Skeletal muscle tissue (tissue), 3 donors: ENCODE measurements at regions not wholly inside any gene's neighbourhood (a gene's known extent, or its start where the extent isn't known, plus 50 kb on each side); places are given as distances from the start of the nearest gene placed in this dataset.
"Not testable (repeated sequence)": the region's sequence is repeated elsewhere in the genome, so short reads cannot be mapped to it uniquely, and the experiment has no call there.

Source experiments
- H3K27ac ChIP-seq: one replicate; pipeline ENCODE4 v1.7.0; 2013; ENCODE audit warnings: mild to moderate bottlenecking, low read depth, low read length, inconsistent platforms
- H3K27me3 ChIP-seq, 3 donors: one replicate each; pipeline ENCODE4 v1.7.0; 2013; ENCODE audit warnings: low read length in 3 of 3; ENCODE audit not compliant: control insufficient read depth in 3 of 3, insufficient read depth in 3 of 3
- H3K36me3 ChIP-seq, 3 donors: one replicate each; pipeline ENCODE4 v1.7.0; 2013; ENCODE audit warnings: low read length in 3 of 3; ENCODE audit not compliant: control insufficient read depth in 3 of 3, insufficient read depth in 3 of 3
- H3K4me1 ChIP-seq, 3 donors: one replicate each; pipeline ENCODE4 v1.7.0; 2013; ENCODE audit warnings: low read length in 3 of 3, mild to moderate bottlenecking in 3 of 3; ENCODE audit not compliant: control insufficient read depth in 3 of 3, insufficient read depth in 3 of 3
- H3K4me3 ChIP-seq, 3 donors: one replicate each; pipeline ENCODE4 v1.7.0; 2013; ENCODE audit warnings: low read length in 3 of 3
- H3K9ac ChIP-seq, 3 donors: one replicate each; pipeline ENCODE4 v1.7.0; 2013; ENCODE audit warnings: low read length in 3 of 3, mild to moderate bottlenecking in 3 of 3, moderate library complexity in 2 of 3, low read depth in 1 of 3
- H3K9me3 ChIP-seq, 3 donors: one replicate each; pipeline ENCODE4 v1.7.0; 2013; ENCODE audit warnings: low read length in 3 of 3; ENCODE audit not compliant: control insufficient read depth in 3 of 3
- donor health status: Osteomylitis.

DNA sequence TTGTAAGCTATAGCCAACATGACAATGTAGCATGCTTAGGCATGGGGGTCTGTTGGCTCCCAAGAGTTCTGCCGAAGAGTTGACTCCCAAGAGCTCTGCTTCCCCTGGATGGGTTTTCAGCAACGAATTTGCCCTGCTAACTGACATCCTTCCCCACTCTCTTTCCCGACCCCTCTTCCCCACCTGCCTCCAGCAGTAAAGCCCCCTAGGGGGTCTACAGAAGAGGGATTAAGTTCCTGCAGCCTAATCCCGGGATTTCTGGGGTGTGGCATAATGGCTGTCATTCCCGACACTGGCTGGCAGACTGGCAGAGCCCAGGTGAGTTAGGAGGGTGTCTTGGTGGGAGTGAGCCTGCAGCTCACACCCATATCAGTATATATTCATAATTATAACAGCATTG lies 121.0 kb upstream of the ZNF184 start:
- Histone ChIP-seq H3K4me1 (peaks cover 0 to 3% (median 0%) of the 10 kb centered on the region in 3 donors), H3K9ac (no peak overlapping the region), H3K4me3 (no peak overlapping the region), H3K27ac (no peak overlapping the region), H3K9me3 (peaks cover 0 to 6% (median 0%) of the 10 kb centered on the region in 3 donors), H3K36me3 (no peaks in the 10 kb centered on the region), H3K27me3 (peaks cover 17 to 41% (median 33%) of the 10 kb centered on the region in 3 donors)

DNA sequence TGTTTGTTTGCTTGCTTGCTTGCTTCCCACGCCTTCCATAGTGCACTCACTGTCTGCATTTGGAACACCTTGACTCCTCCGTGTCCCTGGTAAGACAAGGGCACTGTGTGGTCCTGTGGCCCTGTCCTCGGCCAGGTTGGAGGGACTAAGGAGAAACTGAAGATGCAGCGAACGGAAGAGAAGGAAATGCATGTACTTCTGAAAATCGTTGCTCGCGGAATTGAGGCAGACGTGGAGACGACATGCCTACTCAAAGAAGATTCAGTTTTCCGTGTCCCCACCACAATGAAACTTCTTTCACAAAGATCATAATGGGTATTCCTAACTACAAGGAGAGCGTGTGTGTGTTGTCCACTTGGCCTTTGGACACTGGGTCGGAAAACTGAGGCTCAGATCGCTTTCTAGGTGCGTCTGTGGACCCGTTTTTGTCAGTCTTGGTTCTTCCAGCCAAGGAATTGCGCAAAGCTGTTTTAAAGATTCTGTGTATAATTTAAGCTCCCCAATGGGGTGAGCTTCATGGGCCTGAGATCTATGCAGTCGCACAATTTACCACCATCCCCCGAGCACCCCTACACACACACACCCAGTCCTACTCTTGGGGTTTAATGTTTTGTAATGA lies 120.4 kb upstream of the ZNF184 start:
- peak overlapping the region in 1 of 3 donors; percentile 30 for H3K4me3 ChIP-seq
- H3K27me3 ChIP-seq = peaks cover 17 to 44% (median 33%) of the 10 kb centered on the region in 3 donors
- H3K36me3 ChIP-seq = no peaks in the 10 kb centered on the region
- no peak overlapping the region for H3K9ac ChIP-seq
- peaks cover 0 to 6% (median 0%) of the 10 kb centered on the region in 3 donors for H3K9me3 ChIP-seq
- no peak overlapping the region for H3K27ac ChIP-seq
- peaks cover 0 to 3% (median 0%) of the 10 kb centered on the region in 3 donors for H3K4me1 ChIP-seq

DNA sequence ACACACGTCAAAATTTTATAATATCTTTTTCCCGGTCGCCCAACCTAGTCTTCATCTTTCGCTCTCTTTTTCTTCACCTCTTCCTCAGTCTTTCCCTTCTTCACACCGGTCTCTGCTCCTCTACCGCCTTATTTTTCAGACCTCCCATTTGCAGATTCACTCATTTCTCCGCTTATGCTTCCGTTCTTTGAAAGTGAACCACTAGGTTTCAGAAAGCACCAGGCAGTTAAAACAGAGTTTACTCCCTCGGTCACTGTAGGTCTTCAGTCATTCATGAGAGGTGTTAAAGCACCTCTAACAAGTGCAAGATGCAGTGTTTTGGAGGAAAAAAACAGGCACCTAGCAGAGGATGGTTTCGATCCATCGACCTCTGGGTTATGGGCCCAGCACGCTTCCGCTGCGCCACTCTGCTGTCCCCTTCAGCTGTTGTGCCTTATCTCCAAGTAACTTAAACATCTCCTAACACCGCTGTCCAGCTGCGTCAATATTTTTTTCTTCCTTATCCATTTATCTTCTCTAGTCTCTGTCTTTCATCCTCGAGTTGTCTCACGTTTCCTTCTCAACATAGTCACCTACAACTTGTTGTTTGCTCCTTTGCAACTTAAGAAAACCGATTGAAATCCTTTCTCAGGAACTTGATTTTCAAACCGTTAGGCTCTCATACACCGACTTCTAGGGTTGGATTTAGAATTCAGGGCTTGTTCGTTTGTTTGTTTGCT lies 119.7 kb upstream of the ZNF184 start:
- H3K9ac ChIP-seq = no peak overlapping the region
- H3K4me1 ChIP-seq = peaks cover 0 to 3% (median 0%) of the 10 kb centered on the region in 3 donors
- no peak overlapping the region for H3K27ac ChIP-seq

DNA sequence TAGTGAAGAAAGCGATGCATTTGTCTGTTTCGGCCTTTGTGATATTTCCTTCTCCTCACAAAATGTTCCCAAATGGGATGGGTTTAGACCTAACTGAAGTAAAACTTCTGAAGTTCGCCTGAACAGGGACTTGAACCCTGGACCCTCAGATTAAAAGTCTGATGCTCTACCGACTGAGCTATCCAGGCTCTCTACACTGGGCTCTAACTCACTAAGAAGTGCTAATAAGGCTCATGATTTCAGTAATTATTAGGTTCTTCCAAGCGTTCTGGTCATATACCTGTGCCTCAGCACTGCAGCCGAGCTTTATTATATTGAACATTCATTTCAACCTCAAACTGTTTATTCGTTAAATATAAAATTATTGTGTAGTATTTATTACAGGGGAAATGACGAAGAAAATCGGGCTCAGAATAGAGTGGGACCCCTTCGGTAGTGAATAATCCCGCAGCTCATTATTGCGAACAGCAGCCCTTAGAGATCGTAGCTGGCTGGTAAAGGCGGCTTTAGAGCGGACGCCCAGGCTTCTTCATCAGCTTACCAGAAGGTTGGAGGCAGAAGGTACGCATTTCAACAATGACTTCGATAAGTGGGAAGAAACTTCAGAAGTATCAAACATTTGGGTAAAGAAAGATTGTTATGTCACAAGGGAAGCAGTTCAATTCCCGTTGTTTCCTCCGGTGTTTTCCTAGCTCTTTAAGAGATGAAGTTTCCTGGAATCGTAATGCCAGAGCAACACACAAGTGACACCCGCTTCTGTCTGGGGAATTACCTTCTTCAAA lies 119.0 kb upstream of the ZNF184 start:
- no peak overlapping the region for H3K9ac ChIP-seq
- peaks cover 0 to 6% (median 0%) of the 10 kb centered on the region in 3 donors for H3K9me3 ChIP-seq
- peaks cover 0 to 3% (median 0%) of the 10 kb centered on the region in 3 donors for H3K4me1 ChIP-seq
- no peak overlapping the region for H3K27ac ChIP-seq
- H3K4me3 ChIP-seq = no peak overlapping the region
- H3K36me3 ChIP-seq = no peaks in the 10 kb centered on the region
- peaks cover 17 to 41% (median 33%) of the 10 kb centered on the region in 3 donors for H3K27me3 ChIP-seq

More for the DNA sequence above, 119.7 kb upstream of the ZNF184 start:
- Histone ChIP-seq H3K36me3 (no peaks in the 10 kb centered on the region), H3K9me3 (peaks cover 0 to 6% (median 0%) of the 10 kb centered on the region in 3 donors), H3K27me3 (peaks cover 17 to 44% (median 33%) of the 10 kb centered on the region in 3 donors), H3K4me3 (peak overlapping the region in 1 of 3 donors; percentile 30)

DNA sequence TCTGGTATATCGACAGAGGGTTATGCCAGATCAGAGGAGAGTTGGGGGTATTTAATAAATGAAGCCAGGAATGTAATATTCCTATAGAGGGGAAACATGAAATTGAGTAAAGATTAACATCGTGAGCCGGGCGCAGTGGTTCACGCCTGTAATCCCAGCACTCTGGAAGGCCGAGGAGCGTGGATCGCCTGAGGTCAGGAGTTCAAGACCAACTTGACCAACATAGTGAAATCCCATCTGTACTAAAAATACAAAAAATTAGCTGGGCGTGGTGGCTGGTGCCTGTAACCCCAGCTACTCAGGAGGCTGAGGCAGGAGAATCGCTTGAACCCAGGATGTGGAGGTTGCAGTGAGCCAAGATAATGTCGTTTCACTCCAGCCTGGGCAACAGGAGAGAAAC lies 112.4 kb upstream of the ZNF184 start:
- not testable (repeated sequence) for H3K27ac ChIP-seq, H3K9ac ChIP-seq, H3K9me3 ChIP-seq, H3K4me1 ChIP-seq, H3K4me3 ChIP-seq, H3K36me3 ChIP-seq
- H3K27me3 ChIP-seq = peaks cover 4 to 18% (median 5%) of the 10 kb centered on the region in 3 donors

DNA sequence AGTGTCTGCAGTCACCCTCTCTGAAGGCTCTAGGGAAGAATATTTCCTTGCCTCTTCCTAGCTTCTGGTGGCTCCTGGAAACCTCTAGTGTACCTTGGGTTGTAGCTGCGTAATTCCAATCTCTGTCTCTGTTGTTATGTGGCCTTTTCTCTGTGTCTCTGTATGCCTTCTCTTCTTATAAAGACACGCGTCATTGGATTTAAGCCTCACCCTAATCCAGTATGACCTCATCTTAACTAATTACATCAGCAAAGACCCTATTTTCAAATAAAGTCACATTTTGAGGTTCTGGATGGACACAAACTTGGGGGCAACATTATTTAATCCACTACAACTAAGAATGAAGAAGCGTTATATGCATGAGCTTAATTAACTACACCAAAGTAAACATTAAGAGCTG lies 111.4 kb upstream of the ZNF184 start:
- H3K27ac ChIP-seq = no peak overlapping the region
- H3K9ac ChIP-seq = no peak overlapping the region
- H3K4me3 ChIP-seq = no peak overlapping the region
- no peaks in the 10 kb centered on the region for H3K36me3 ChIP-seq
- H3K27me3 ChIP-seq = peaks cover 4 to 21% (median 5%) of the 10 kb centered on the region in 3 donors
- no peaks in the 10 kb centered on the region for H3K4me1 ChIP-seq
- H3K9me3 ChIP-seq = peaks cover 0 to 2% (median 0%) of the 10 kb centered on the region in 3 donors

DNA sequence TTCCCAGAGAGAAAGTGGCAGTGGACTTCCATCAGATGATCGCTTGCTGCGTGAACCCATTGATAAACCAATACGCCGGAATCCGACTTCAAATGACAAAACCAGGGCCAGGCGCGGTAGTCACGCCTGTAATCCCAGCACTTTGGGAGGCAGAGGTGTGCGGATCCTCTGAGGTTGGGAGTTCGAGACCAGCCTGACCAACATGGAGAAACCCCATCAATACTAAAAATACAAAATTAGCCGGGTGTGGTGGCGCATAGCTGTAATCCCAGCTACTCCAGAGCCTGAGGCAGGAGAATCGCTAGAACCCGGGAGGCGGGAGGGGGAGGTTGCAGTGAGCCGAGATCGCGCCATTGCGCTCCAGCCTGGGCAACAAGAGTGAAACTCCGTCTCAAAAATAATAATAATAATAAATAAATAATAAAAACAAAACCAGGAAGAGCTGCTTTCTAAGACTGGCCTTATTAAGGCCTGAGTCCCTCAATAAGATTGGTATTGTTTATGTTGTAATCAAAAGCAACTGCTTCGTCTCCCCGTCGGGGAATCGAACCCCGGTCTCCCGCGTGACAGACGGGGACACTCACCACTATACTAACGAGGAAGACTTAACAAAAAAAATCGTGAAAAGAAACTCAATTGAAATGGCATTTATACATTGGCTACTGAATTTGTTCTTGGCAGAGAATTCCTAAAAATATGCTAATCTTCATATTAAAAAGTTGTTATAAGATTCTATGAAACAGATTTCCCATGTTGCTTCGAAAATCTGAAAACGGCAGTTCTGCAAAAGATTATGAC lies 110.2 kb upstream of the ZNF184 start:
- Histone ChIP-seq H3K9me3 (peaks cover 0 to 2% (median 0%) of the 10 kb centered on the region in 3 donors), H3K27me3 (peaks cover 5 to 18% (median 7%) of the 10 kb centered on the region in 3 donors), H3K4me1 (no peaks in the 10 kb centered on the region), H3K27ac (no peak overlapping the region), H3K36me3 (no peaks in the 10 kb centered on the region), H3K4me3 (no peak overlapping the region), H3K9ac (no peak overlapping the region)

DNA sequence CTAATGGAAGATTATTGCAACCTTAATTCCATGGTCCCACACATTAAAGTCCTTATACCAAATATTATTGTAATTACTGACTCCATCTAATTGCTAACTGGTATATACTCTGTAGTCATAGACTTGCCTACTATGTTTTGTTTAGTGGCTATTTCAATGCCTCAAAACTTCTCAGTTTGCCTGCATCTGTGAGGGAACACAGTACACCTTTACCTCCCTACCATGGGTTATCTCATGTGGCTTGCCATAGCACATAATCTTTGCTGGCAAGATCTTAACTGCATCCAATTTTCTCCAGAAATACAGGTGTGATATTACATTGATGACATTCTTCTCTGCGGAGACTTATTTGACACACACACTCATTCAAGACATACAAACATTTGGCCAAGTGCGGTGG lies 107.1 kb upstream of the ZNF184 start:
- Histone ChIP-seq H3K27ac (no peak overlapping the region), H3K4me1 (no peaks in the 10 kb centered on the region), H3K9ac (no peak overlapping the region), H3K36me3 (no peaks in the 10 kb centered on the region), H3K4me3 (no peak overlapping the region), H3K27me3 (peaks cover 0 to 10% (median 7%) of the 10 kb centered on the region in 3 donors), H3K9me3 (peaks cover 0 to 2% (median 0%) of the 10 kb centered on the region in 3 donors)

DNA sequence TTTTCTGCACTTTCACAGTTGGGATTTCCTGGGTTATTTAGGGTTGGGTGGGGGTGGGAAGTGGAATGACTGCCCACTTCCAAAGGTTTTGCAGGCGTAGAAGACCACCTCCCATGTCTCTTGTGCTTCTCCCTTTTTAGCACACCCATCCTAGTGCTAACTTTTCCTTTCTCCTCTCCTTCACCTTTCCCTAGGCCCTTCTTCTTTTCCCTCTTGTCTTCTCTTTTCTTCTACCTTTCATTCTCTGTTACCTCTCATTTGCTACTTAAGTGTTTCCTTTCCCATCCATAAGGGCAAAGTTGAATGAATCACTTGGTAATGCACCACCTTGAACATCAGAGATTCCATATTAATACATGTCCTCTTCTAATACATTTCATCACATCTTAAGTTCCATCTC lies 105.0 kb upstream of the ZNF184 start:
- no peaks in the 10 kb centered on the region for H3K36me3 ChIP-seq
- peaks cover 0 to 5% (median 2%) of the 10 kb centered on the region in 3 donors for H3K27me3 ChIP-seq
- H3K4me3 ChIP-seq = no peak overlapping the region
- no peaks in the 10 kb centered on the region for H3K4me1 ChIP-seq
- peaks cover 0 to 2% (median 0%) of the 10 kb centered on the region in 3 donors for H3K9me3 ChIP-seq
- H3K27ac ChIP-seq = no peak overlapping the region
- no peak overlapping the region for H3K9ac ChIP-seq
